Activated naive CD4-positive, alpha-beta T cell treated with anti-CD3 and anti-CD28 coated beads, Interleukin-2, amount 50 U/mL, for 16 hours (primary cell): ENCODE measurements at regions not wholly inside any gene's neighbourhood (a gene's known extent, or its start where the extent isn't known, plus 50 kb on each side); places are given as distances from the start of the nearest gene placed in this dataset.

ENCODE experiments used
- DNase-seq: peaks from one replicate; pipeline ENCODE4 v3.0.0-alpha.2; 2020

DNA sequence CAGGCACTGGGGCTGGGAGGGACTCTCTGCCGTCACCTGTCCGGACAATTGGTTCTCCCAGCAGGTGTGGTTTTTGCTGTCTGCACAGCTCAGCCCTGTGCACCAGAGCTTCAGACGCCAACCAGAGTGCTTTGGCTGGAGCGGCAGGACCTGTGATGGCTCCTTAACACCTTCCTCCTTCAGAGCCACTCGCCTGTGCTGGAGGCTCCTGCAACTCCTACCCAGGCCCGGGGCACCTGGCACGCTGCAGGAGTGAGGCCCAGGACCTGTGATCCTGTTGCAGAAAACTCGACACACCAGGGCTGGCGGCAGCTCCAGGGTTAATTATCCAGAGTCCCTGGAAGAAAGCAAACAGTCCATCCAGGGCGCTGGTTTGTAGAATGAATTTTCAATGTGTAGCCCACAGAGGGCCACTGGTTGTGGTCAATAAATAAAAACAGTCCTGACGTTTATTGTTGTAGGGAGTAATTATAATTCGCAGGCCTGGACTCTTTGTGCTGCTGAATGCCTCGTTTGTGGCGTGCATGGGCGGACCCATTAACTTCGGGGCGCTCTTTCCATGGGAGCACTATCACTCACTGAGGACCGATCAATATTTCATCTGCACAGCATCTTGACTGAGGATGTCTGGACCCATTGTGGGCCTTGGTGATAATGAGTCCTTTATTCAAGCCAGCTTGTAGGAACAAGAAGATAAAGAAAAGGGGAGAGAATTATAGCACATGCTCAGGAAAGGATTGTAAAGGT is 339.7 kb upstream of the IRX4 start:
- no peak for DNase-seq

GRCh38 chr5:2221450-2221849 is 338.7 kb upstream of the IRX4 start:
- no peak for DNase-seq

DNA sequence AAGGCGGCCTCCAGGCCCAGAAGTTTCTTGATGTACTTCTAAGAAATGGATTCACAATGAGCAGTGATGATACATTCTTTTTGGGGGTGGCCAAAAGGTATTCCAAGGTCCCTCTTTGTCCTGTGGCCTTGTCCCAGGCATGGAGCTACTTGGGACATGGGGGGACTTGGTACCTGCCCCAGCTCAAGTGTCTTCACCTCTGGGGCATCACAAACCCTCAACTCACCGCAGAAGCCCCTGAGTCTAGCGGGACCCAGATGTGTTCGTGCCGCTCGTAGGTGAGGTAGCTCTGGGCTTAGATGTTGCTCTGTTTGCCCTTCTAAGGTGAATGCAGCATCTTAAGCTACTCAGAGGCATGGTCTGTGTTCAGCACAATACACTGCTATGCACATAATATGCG is 338.0 kb upstream of the IRX4 start:
- DNase-seq: no peak

- no peak for DNase-seq
These were observed 336.5 kb upstream of the IRX4 start for GRCh38 chr5:2219149-2219776.

- DNase-seq: no peak
These were observed 334.5 kb upstream of the IRX4 start for GRCh38 chr5:2217219-2217618.

- no peak for DNase-seq
These were observed 332.3 kb upstream of the IRX4 start for GRCh38 chr5:2214910-2215590.

DNA sequence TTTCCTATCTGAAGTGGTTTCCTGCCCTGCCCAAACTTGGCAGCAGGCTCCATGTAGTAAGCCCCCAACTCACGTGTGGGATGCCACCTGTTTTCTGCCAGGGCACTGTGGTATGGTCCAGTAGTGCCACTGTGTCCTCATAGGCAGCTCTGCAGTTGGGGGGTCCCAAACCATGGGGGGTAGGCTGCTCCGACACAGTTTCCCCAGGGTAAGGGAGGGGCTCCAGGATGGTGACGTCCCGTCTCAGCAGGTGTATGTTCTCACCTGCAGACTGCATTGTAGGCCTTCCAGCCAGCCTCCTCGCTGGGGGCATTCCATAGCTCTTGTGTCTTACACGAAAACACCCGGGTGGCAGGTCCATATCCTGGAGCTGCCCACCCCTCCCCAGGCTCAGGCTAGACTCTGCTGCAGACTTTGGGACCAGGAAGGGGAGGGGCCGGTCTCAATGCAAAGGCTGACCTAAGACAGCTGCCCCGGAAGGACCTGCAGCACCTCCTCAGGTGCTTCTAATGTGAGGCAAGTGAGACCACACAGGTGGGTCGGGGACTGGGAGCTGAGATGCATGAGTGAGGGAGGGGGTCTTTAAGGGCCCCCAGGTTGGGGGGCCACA is 330.5 kb upstream of the IRX4 start:
- no peak for DNase-seq

- DNase-seq: no peak
These were observed 329.8 kb upstream of the IRX4 start for GRCh38 chr5:2212481-2212880.

DNA sequence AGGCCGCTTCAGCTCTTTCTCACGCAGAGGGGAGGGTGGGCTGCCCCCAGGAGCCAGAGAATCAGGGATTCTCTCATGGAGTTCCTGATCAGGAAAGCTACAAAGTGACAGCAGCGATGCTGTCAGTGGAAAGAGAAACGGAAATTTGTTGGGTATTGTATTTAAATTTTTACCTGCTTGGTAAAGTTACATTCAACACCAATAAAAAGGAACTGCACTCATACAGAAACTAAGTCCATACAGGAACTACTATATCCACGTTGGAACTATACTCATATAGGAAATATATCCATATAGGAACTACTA is 325.5 kb upstream of the IRX4 start:
- DNase-seq: no peak

- DNase-seq: no peak
These were observed 324.9 kb upstream of the IRX4 start for GRCh38 chr5:2207416-2208238.

- no peak for DNase-seq
These were observed 324.3 kb upstream of the IRX4 start for GRCh38 chr5:2207109-2207399.

GRCh38 chr5:2206293-2207108 is 323.8 kb upstream of the IRX4 start:
- no peak for DNase-seq

DNA sequence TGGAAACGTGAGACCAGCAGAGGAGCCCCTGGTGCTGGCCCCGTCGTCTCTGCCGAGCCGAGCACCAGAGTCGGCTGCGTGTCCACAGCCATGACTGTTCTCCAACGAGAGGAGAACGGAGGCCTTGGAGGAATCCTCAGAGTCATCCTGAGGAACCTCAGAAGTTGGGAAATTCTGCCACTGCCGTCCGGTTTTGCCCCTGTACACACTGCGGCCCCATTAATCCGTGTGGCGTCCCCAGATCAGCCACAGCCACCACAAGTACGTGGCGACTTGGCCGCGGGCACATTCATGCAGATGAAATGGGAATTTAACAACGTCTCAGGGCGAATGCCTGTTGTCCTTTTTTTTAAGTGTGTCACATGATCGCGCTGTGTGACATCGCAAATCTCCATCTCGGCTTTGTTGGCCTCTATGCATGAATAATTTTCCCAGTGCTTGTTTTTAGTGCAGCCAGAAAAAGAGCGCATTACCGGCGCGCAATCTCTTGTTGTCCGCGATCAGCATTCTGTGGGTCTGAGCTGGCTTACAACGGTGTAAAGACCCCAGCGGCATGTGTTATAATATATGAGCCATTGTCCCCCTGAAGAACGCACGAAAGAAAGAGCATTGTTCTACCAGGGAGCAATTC is 323.0 kb upstream of the IRX4 start:
- DNase-seq: no peak

GRCh38 chr5:2205185-2205585 is 322.5 kb upstream of the IRX4 start:
- no peak for DNase-seq

- DNase-seq: no peak
These were observed 321.9 kb upstream of the IRX4 start for GRCh38 chr5:2204366-2205184.

GRCh38 chr5:2203774-2204173 is 321.0 kb upstream of the IRX4 start:
- no peak for DNase-seq

- DNase-seq: no peak
These were observed 319.1 kb upstream of the IRX4 start for GRCh38 chr5:2201832-2202231.

GRCh38 chr5:2201421-2201820 is 318.7 kb upstream of the IRX4 start:
- no peak for DNase-seq

- DNase-seq: no peak
These were observed 318.3 kb upstream of the IRX4 start for GRCh38 chr5:2201011-2201410.

- DNase-seq: no peak
These were observed 317.7 kb upstream of the IRX4 start for GRCh38 chr5:2200261-2200950.
